HepG2 (cell line): ENCODE measurements at regions not wholly inside any gene's neighbourhood (a gene's known extent, or its start where the extent isn't known, plus 50 kb on each side); places are given as distances from the start of the nearest gene placed in this dataset.

Source experiments
- ATAC-seq: fragments of 200-7000 bp; cut with Tn5 transposase; 3 replicates; pipeline ENCODE4 v1.9.1; 2020; ENCODE audit warnings: mild to moderate bottlenecking, moderate library complexity
- BruUV-seq: library from RNA; stranded (reverse); fragments of 400-500 nt; replicated peaks from 2 replicates; lab custom pipeline; 2021; lab: Mats Ljungman, UMichigan
- CTCF ChIA-PET: fragments of 300-600 bp; formaldehyde crosslinking; extraction: SDS; loops from one replicate; lab custom pipeline; 2021; ENCODE audit warnings: low total read pairs, inconsistent platforms, low intra/inter-chr PET ratio; lab: Yijun Ruan, JAX
- POLR2A ChIA-PET: fragments of 350-600 bp; sonication (Branson Sonifier 250); formaldehyde crosslinking; loops from one replicate; lab custom pipeline; 2020; ENCODE audit warnings: antibody characterized with exemption, inconsistent platforms; lab: Yijun Ruan, JAX
- DNase-seq: peaks from one replicate; pipeline ENCODE4 v3.0.0-alpha.2; 2015; ENCODE audit warnings: low spot score
- FAIRE-seq: peaks from 3 replicates; lab custom pipeline; 2011; peaks lifted over from hg19 to GRCh38; lab: Jason Lieb, UNC
- H2AFZ ChIP-seq: one replicate; pipeline ENCODE4 v1.6.1; 2011; ENCODE audit warnings: low read length, inconsistent platforms
- H3K27ac ChIP-seq: fragments of 300-600 bp; 3 replicates; pipeline ENCODE4 v1.8.0; 2011; ENCODE audit warnings: mixed run types, mild to moderate bottlenecking, mixed read lengths, low read length, inconsistent platforms; ENCODE audit not compliant: insufficient read depth; ENCODE audit errors: extremely low read length
- H3K27me3 ChIP-seq, 2 experiments: fragments of 200-600 bp in 1 of 2; 2 replicates in 1 of 2; 3 replicates in 1 of 2; pipeline versions ENCODE4 v1.6.0 to v1.8.0; 2011; ENCODE audit warnings: low read length in 2 of 2, mild to moderate bottlenecking in 2 of 2, moderate library complexity in 2 of 2, inconsistent platforms in 1 of 2; ENCODE audit not compliant: insufficient read depth in 2 of 2, control insufficient read depth in 1 of 2
- H3K36me3 ChIP-seq, 2 experiments: fragments of 200-600 bp in 1 of 2; replicated peaks in 1 of 2; 2 replicates in 1 of 2; 3 replicates in 1 of 2; pipeline versions ENCODE4 v1.5.1 to v1.8.0; 2011; ENCODE audit warnings: low read length in 2 of 2, inconsistent platforms in 1 of 2; ENCODE audit not compliant: insufficient read depth in 2 of 2, control insufficient read depth in 1 of 2
- H3K4me1 ChIP-seq: 2 replicates; pipeline ENCODE4 v1.5.1; 2012; ENCODE audit warnings: low read length, inconsistent platforms; ENCODE audit not compliant: insufficient read depth
- H3K4me2 ChIP-seq: 2 replicates; pipeline ENCODE4 v1.6.0; 2011; ENCODE audit warnings: low read depth, low read length, inconsistent platforms
- H3K4me3 ChIP-seq, 3 experiments: fragments of 200-600 bp in 1 of 3; sonication (generic), shearing (Covaris generic) in 1 of 3; replicated peaks in 1 of 3; 2 replicates each; pipeline ENCODE4 v1.5.1; 2011 to 2016; ENCODE audit warnings: low read length in 3 of 3, inconsistent platforms in 2 of 3, low read depth in 2 of 3, mild to moderate bottlenecking in 2 of 3, control low read depth in 1 of 3, mixed read lengths in 1 of 3; ENCODE audit not compliant: insufficient read depth in 1 of 3
- H3K79me2 ChIP-seq: one replicate; pipeline ENCODE4 v1.6.1; 2011; ENCODE audit warnings: low read length, inconsistent platforms; ENCODE audit not compliant: insufficient read depth
- H3K9ac ChIP-seq: 2 replicates; pipeline ENCODE4 v1.6.0; 2011; ENCODE audit warnings: mild to moderate bottlenecking, low read depth, low read length, inconsistent platforms; ENCODE audit not compliant: insufficient read depth
- H3K9me3 ChIP-seq: 2 replicates; pipeline ENCODE4 v1.5.1; 2012; ENCODE audit warnings: mild to moderate bottlenecking, low read length
- H4K20me1 ChIP-seq: 2 replicates; pipeline ENCODE4 v1.6.0; 2011; ENCODE audit warnings: inconsistent platforms, mild to moderate bottlenecking, low read length, moderate library complexity; ENCODE audit not compliant: insufficient read depth
- GZF1 ChIP-seq: sonication (generic); formaldehyde crosslinking; IDR thresholded peaks from 2 replicates; pipeline ENCODE4 v1.5.1; 2020; ENCODE audit warnings: mild to moderate bottlenecking, missing genetic modification reagents
- RFX1 ChIP-seq: fragments of 450-650 bp; IDR thresholded peaks from 2 replicates; pipeline ENCODE4 v1.6.1; 2017
- WGBS: methylation state at CpG from one replicate; pipeline ENCODE4 v1.1.6; 2017; ENCODE audit warnings: low lambda C conversion rate; 5-methylcytosine and 5-hydroxymethylcytosine counted together
- in situ Hi-C: cut with HindIII; loops from 2 replicates; pipeline ENCODE4 v1.10.0; 2017; ENCODE audit warnings: low pct_unique_long_range_greater_than_20kb; ENCODE audit not compliant: extremely low pct_ligation_motif_present
- intact Hi-C: fragments of 100-400 bp; cut with micrococcal nuclease; formaldehyde crosslinking; loops from one replicate; pipeline ENCODE4 v1.10.0; 2022; ENCODE audit not compliant: unreplicated experiment
- TF ChIP-seq, protein P1 (sequence below): IDR thresholded peaks from 2 replicates; pipeline ENCODE4 v1.4.0; 2020; ENCODE audit warnings: mild to moderate bottlenecking, missing genetic modification reagents

DNA sequence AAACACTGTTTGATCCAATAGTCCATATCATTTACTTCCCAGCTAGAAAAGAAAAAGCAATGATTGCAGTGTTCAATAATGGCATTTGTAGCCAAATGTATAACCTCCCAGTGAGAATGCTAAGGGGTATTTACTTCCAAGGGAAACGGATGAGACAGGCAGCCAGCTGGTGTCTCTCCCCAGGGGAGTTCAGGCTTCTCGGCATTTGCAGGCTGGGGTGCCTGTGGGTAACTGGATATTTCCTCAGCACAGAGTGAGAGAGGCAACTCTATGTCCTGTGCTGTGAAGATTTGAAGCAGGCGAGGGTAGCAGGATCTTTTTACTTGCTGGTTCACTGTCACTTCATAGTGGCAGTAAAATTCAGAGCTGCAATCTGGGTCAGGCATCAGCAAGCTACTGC lies 1455.6 kb upstream of the TMEM132C start (continued):
- TF ChIP-seq, protein P1, sequence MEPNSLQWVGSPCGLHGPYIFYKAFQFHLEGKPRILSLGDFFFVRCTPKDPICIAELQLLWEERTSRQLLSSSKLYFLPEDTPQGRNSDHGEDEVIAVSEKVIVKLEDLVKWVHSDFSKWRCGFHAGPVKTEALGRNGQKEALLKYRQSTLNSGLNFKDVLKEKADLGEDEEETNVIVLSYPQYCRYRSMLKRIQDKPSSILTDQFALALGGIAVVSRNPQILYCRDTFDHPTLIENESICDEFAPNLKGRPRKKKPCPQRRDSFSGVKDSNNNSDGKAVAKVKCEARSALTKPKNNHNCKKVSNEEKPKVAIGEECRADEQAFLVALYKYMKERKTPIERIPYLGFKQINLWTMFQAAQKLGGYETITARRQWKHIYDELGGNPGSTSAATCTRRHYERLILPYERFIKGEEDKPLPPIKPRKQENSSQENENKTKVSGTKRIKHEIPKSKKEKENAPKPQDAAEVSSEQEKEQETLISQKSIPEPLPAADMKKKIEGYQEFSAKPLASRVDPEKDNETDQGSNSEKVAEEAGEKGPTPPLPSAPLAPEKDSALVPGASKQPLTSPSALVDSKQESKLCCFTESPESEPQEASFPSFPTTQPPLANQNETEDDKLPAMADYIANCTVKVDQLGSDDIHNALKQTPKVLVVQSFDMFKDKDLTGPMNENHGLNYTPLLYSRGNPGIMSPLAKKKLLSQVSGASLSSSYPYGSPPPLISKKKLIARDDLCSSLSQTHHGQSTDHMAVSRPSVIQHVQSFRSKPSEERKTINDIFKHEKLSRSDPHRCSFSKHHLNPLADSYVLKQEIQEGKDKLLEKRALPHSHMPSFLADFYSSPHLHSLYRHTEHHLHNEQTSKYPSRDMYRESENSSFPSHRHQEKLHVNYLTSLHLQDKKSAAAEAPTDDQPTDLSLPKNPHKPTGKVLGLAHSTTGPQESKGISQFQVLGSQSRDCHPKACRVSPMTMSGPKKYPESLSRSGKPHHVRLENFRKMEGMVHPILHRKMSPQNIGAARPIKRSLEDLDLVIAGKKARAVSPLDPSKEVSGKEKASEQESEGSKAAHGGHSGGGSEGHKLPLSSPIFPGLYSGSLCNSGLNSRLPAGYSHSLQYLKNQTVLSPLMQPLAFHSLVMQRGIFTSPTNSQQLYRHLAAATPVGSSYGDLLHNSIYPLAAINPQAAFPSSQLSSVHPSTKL (CRISPR knock-in tag): no peak

DNA sequence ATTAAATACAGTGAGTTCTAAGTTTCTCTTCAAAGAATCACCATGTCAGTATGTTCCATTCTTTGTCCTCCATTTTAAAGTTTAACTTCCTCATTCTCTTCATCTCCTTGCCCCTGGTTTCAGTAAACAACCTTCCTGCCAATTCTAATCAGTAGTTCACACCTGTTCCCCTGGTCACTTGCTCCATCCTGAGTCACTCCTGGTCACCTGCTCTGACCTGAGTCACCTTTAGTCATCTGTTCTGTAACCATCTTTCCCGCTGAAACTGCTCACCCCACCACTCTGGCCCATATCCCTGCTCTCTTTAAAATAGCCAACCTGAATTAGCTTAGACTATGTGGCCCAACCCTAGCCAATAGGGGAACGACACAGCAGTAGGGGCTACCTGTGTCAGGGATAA lies 1447.4 kb upstream of the TMEM132C start:
- H3K4me2 ChIP-seq: no peak overlapping the region
- BruUV-seq: no TSS peak
- H3K9ac ChIP-seq: no peak overlapping the region
- intact Hi-C loops (no loop called here), in situ Hi-C loops (no loop called here)
- no peak overlapping the region for H3K27ac ChIP-seq
- peaks cover 88% of the 10 kb centered on the region for H3K9me3 ChIP-seq
- DNase-seq: no peak
- H3K79me2 ChIP-seq: no peaks in the 10 kb centered on the region
- H4K20me1 ChIP-seq: no peaks in the 10 kb centered on the region
- ATAC-seq: no peak
- CTCF ChIA-PET: no interaction called here
- no peaks in the 10 kb centered on the region for H3K27me3 ChIP-seq
- H3K4me1 ChIP-seq: no peaks in the 10 kb centered on the region
- no peaks in the 10 kb centered on the region for H3K36me3 ChIP-seq
- POLR2A ChIA-PET: no interaction called here
- 0% methylated on average over 2 of the region's 2 CpGs for WGBS
- no peak overlapping the region for H3K4me3 ChIP-seq
- FAIRE-seq: no peak
- TF ChIP-seq RFX1: no peak
- TF ChIP-seq GZF1 (CRISPR knock-in tag): no peak
- no peak overlapping the region for H2AFZ ChIP-seq
